ENCODE measurements at regions not wholly inside any gene's neighbourhood (a gene's known extent, or its start where the extent isn't known, plus 50 kb on each side); places are given as distances from the start of the nearest gene placed in this dataset.

DNA sequence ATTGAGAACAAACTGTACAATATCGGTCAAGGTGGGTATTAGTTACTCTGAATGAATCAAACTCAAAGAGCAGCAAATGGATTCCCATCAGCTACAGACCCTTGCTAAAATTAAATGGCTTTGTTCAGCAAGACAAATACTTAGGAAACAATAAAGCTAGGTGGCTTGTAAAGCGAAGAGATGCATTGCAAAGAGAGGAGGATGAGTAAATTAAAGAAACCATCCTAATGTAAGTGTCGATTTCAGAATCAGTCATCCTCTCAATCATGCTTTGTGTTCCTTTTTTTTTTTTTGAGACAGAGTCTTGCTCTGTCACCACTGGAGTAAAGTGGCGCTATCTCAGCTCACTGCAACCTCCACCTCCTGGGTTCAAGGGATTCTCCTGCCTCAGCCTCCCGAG, 359.2 kb upstream of the ZNF462 start:
- TF ChIP-seq EZH2 (IDR thresholded peaks at IDR 0.05): no peak
- TF ChIP-seq POLR2AphosphoS5 (IDR thresholded peaks at IDR 0.05; ENCODE audit: borderline replicate concordance, low read depth, low read length): no peak
- TF ChIP-seq FOXP2 (optimal IDR thresholded peaks at IDR 0.05; ENCODE audit: control extremely low read depth, extremely low read length, insufficient read depth): no peak

All from SK-N-MC (cell line).